DND-41 (cell line): ENCODE measurements at regions not wholly inside any gene's neighbourhood (a gene's known extent, or its start where the extent isn't known, plus 50 kb on each side); places are given as distances from the start of the nearest gene placed in this dataset.

Experiments
- ATAC-seq: fragments of 200-7000 bp; cut with Tn5 transposase; 3 replicates; pipeline ENCODE4 v1.9.1; 2021; ENCODE audit warnings: low read depth; ENCODE audit not compliant: insufficient read depth
- DNase-seq: peaks from one replicate; pipeline ENCODE4 v3.0.0-alpha.2; 2020
- H2AFZ ChIP-seq: 2 replicates; pipeline ENCODE4 v1.6.0; 2012; ENCODE audit warnings: low read depth, low read length
- H3K27ac ChIP-seq: 2 replicates; pipeline ENCODE4 v1.5.1; 2012; ENCODE audit warnings: low read length, inconsistent platforms
- H3K27me3 ChIP-seq: fragments of 200-600 bp; sonication (generic); 2 replicates; pipeline ENCODE4 v1.6.0; 2012; ENCODE audit warnings: low read length, mild to moderate bottlenecking, inconsistent platforms; ENCODE audit not compliant: insufficient read depth, poor library complexity
- H3K36me3 ChIP-seq: 2 replicates; pipeline ENCODE4 v1.5.1; 2012; ENCODE audit warnings: low read length, inconsistent platforms; ENCODE audit not compliant: insufficient read depth
- H3K4me1 ChIP-seq: 2 replicates; pipeline ENCODE4 v1.5.1; 2012; ENCODE audit warnings: mild to moderate bottlenecking, low read length; ENCODE audit not compliant: insufficient read depth
- H3K4me2 ChIP-seq: 2 replicates; pipeline ENCODE4 v1.6.0; 2012; ENCODE audit warnings: mild to moderate bottlenecking, moderate library complexity, low read length, inconsistent platforms; ENCODE audit not compliant: insufficient read depth
- H3K4me3 ChIP-seq, 2 experiments: fragments of 200-600 bp in 1 of 2; shearing (Covaris generic) in 1 of 2; 2 replicates each; pipeline ENCODE4 v1.5.1; 2012 to 2016; ENCODE audit warnings: inconsistent platforms in 2 of 2, low read length in 2 of 2, mild to moderate bottlenecking in 2 of 2, low read depth in 1 of 2, moderate library complexity in 1 of 2
- H3K79me2 ChIP-seq: 2 replicates; pipeline ENCODE4 v1.6.0; 2012; ENCODE audit warnings: low read length, inconsistent platforms; ENCODE audit not compliant: insufficient read depth
- H3K9ac ChIP-seq: 2 replicates; pipeline ENCODE4 v1.6.0; 2012; ENCODE audit warnings: low read depth, mild to moderate bottlenecking, inconsistent platforms, low read length, moderate library complexity
- H3K9me3 ChIP-seq: 2 replicates; pipeline ENCODE4 v1.5.1; 2012; ENCODE audit warnings: low read length, moderate library complexity, mild to moderate bottlenecking, inconsistent platforms; ENCODE audit not compliant: insufficient read depth, severe bottlenecking
- H4K20me1 ChIP-seq: 2 replicates; pipeline ENCODE4 v1.6.0; 2012; ENCODE audit warnings: low read length; ENCODE audit not compliant: insufficient read depth
- EZH2 ChIP-seq: IDR thresholded peaks from 3 replicates; pipeline ENCODE4 v1.6.1; 2012; ENCODE audit warnings: borderline replicate concordance, low read depth, mild to moderate bottlenecking, moderate library complexity, low read length, inconsistent platforms; ENCODE audit not compliant: severe bottlenecking
- TF ChIP-seq, protein P1 (sequence below): IDR thresholded peaks from 2 replicates; pipeline ENCODE4 v1.5.1; 2012; ENCODE audit warnings: borderline replicate concordance, low read length, moderate library complexity, mild to moderate bottlenecking; ENCODE audit not compliant: poor library complexity, severe bottlenecking; ENCODE audit errors: extremely low read depth

DNA sequence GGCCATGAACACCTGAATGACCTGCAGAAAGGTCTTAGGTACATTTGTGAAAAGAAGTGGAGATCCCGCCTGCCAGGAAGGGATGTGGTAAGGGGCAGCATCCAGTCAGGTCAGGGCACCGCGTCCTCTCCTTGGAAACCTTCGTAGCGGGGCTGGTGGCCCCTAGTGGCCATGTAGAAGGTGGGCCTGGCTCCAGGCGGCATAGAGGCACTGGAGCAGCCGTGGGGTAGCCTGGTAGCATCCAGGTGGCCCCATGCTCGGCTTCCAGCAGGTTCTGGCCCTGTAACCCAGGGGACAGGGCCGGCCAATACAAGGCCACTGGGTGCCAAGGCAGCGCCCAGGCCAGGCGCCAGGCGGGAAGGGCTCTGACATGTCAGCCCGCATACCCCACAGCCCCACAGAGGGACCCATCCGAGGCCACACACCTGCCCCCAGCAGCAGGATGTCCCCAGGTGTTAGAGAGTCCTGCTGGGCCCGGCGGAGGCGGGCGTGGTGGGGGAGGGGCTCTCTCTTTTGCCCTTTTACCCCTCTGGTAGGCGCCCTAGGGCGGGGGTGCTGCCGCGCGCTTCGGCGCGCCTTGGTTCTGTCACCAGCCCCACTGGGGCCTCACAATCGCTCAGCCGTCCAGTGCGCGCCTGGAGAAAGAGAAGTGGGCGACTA lies 58.3 kb upstream of the SPATA31E1 start:
- Histone ChIP-seq H3K27ac (no peak overlapping the region), H3K4me1 (no peaks in the 10 kb centered on the region), H4K20me1 (no peaks in the 10 kb centered on the region), H3K9me3 (no peaks in the 10 kb centered on the region), H3K79me2 (no peaks in the 10 kb centered on the region), H3K4me2 (no peak overlapping the region), H3K9ac (no peak overlapping the region), H3K36me3 (no peaks in the 10 kb centered on the region), H2AFZ (no peak overlapping the region), H3K27me3 (no peaks in the 10 kb centered on the region), H3K4me3 (no peak overlapping the region)
- no peak for TF ChIP-seq EZH2
- TF ChIP-seq, protein P1, sequence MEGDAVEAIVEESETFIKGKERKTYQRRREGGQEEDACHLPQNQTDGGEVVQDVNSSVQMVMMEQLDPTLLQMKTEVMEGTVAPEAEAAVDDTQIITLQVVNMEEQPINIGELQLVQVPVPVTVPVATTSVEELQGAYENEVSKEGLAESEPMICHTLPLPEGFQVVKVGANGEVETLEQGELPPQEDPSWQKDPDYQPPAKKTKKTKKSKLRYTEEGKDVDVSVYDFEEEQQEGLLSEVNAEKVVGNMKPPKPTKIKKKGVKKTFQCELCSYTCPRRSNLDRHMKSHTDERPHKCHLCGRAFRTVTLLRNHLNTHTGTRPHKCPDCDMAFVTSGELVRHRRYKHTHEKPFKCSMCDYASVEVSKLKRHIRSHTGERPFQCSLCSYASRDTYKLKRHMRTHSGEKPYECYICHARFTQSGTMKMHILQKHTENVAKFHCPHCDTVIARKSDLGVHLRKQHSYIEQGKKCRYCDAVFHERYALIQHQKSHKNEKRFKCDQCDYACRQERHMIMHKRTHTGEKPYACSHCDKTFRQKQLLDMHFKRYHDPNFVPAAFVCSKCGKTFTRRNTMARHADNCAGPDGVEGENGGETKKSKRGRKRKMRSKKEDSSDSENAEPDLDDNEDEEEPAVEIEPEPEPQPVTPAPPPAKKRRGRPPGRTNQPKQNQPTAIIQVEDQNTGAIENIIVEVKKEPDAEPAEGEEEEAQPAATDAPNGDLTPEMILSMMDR = no peak
- ATAC-seq (no peak), DNase-seq (no peak)

DNA sequence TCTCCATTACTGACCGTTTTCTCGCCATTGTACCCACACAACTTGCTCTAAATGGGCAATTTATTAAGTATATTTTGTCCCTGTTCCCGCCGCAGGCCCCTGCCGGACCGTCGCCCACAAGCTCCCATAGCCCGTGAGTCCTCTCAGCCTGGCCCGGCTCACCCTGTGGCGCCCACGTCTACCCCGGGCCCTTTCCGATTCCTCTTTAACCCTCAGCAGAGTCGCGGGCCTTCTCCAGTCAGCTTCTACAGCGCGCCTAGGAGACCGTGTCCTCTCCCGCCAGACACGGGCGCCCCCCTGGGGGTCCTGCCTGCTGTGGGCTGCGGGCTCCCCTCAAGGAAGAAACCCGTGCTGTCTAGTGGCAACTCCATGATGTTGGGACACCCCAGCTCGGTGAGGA lies 57.8 kb upstream of the SPATA31E1 start:
- no peaks in the 10 kb centered on the region for H3K4me1 ChIP-seq
- no peak overlapping the region for H3K4me3 ChIP-seq
- TF ChIP-seq, protein P1 = no peak
- TF ChIP-seq EZH2 = no peak
- no peak for DNase-seq
- no peak overlapping the region for H2AFZ ChIP-seq
- H3K9ac ChIP-seq = no peak overlapping the region
- no peak overlapping the region for H3K4me2 ChIP-seq
- no peaks in the 10 kb centered on the region for H3K9me3 ChIP-seq
- ATAC-seq = no peak
- no peaks in the 10 kb centered on the region for H3K36me3 ChIP-seq
- no peaks in the 10 kb centered on the region for H3K79me2 ChIP-seq
- no peaks in the 10 kb centered on the region for H3K27me3 ChIP-seq
- no peak overlapping the region for H3K27ac ChIP-seq
- H4K20me1 ChIP-seq = no peaks in the 10 kb centered on the region

DNA sequence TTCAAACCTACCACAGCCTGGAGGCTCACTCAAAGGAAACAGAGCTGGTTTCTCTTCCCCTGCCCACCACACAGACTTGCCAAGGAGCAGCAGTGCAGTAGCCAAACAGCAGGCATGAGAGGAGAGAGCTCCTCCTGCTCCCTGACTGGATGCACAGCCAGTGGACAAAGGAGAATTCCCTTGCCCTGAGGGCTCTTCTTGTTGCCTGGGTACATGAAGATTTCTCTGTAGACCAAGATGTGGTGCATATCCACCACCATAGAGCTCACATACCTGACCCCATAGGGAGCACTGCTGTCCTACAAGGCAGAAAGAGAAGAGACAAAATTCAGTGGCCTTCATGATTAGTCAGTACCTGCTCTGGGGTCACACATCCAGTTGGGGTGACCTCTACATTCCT lies 56.3 kb upstream of the SPATA31E1 start:
- H3K79me2 ChIP-seq = no peaks in the 10 kb centered on the region
- H3K9ac ChIP-seq = no peak overlapping the region
- H4K20me1 ChIP-seq = no peaks in the 10 kb centered on the region
- no peak overlapping the region for H2AFZ ChIP-seq
- H3K36me3 ChIP-seq = no peaks in the 10 kb centered on the region
- DNase-seq (no peak), ATAC-seq (no peak)
- H3K27ac ChIP-seq = no peak overlapping the region
- no peak for TF ChIP-seq EZH2
- TF ChIP-seq, protein P1 = no peak
- H3K27me3 ChIP-seq = no peaks in the 10 kb centered on the region
- no peak overlapping the region for H3K4me2 ChIP-seq
- no peak overlapping the region for H3K4me3 ChIP-seq
- no peaks in the 10 kb centered on the region for H3K9me3 ChIP-seq
- no peaks in the 10 kb centered on the region for H3K4me1 ChIP-seq

DNA sequence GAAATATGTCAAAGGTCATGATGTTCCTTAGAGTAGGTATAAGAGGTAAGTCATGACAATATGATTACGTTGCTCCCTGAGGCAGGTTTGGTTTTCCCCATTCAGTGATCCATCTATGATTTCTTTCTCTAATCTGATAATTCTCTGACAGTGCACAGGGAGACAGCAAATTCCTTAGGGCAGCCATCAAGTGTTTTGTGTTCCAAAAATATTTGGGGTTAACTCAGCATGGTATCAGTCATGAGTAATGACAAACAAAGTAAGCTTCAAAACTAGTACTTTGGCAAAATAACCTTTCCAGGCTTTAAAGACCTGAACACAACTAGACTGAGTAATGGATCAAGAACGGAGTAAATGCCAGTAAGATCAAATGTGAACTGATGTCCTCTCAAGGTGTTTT lies 55.3 kb upstream of the SPATA31E1 start:
- Histone ChIP-seq H3K4me1 (no peaks in the 10 kb centered on the region), H3K4me3 (no peak overlapping the region), H3K27ac (no peak overlapping the region), H3K79me2 (no peaks in the 10 kb centered on the region), H3K9me3 (no peaks in the 10 kb centered on the region), H3K27me3 (no peaks in the 10 kb centered on the region), H3K36me3 (no peaks in the 10 kb centered on the region), H3K9ac (no peak overlapping the region), H2AFZ (no peak overlapping the region), H4K20me1 (no peaks in the 10 kb centered on the region), H3K4me2 (no peak overlapping the region)
- ATAC-seq = no peak
- no peak for TF ChIP-seq EZH2
- TF ChIP-seq, protein P1 = no peak
- no peak for DNase-seq
